ENCODE measurements at regions not wholly inside any gene's neighbourhood (a gene's known extent, or its start where the extent isn't known, plus 50 kb on each side); places are given as distances from the start of the nearest gene placed in this dataset.

DNA sequence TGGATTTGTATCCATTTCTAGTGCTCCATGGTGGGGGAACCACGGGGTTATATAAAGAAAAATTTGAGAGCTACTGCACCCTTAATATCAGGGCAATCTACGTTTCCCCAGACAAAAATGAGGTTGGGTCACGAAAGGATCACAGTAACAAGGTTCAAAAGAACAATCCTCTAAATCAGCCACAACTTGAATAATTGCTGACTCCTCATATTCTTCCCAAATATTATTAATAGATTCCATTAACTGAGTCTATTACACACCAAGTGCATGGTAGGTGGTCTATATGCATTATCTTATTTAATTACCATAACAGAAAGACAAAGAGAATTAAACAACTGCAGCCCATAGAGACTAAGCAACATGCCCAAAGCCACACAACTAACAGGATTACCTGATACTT lies 438.2 kb downstream of the ETNK1 start:
- TF ChIP-seq POLR2A (IDR thresholded peaks at IDR 0.05) = no peak
- TF ChIP-seq, protein P1, sequence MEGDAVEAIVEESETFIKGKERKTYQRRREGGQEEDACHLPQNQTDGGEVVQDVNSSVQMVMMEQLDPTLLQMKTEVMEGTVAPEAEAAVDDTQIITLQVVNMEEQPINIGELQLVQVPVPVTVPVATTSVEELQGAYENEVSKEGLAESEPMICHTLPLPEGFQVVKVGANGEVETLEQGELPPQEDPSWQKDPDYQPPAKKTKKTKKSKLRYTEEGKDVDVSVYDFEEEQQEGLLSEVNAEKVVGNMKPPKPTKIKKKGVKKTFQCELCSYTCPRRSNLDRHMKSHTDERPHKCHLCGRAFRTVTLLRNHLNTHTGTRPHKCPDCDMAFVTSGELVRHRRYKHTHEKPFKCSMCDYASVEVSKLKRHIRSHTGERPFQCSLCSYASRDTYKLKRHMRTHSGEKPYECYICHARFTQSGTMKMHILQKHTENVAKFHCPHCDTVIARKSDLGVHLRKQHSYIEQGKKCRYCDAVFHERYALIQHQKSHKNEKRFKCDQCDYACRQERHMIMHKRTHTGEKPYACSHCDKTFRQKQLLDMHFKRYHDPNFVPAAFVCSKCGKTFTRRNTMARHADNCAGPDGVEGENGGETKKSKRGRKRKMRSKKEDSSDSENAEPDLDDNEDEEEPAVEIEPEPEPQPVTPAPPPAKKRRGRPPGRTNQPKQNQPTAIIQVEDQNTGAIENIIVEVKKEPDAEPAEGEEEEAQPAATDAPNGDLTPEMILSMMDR (IDR thresholded peaks at IDR 0.05) = no peak
